Activated CD4-positive, alpha-beta T cell treated with anti-CD3 and anti-CD28 coated beads for 36 hours (primary cell): ENCODE measurements at regions not wholly inside any gene's neighbourhood (a gene's known extent, or its start where the extent isn't known, plus 50 kb on each side); places are given as distances from the start of the nearest gene placed in this dataset.

Experiments
- ATAC-seq: fragments of 200-7000 bp; cut with Tn5 transposase; one replicate; pipeline ENCODE4 v1.10.0; 2021; ENCODE audit warnings: mild to moderate bottlenecking, moderate library complexity
- CTCF ChIA-PET: fragments of 350-600 bp; sonication (Branson Sonifier 250); formaldehyde crosslinking; loops from one replicate; lab custom pipeline; 2021; ENCODE audit warnings: antibody characterized with exemption; lab: Charles Lee
- POLR2A ChIA-PET: fragments of 350-600 bp; sonication (Branson Sonifier 250); formaldehyde crosslinking; loops from one replicate; lab custom pipeline; 2021; ENCODE audit warnings: antibody characterized with exemption, inconsistent platforms; lab: Charles Lee
- DNase-seq: peaks from one replicate; pipeline ENCODE4 v3.0.0-alpha.2; 2020
- H3K27ac Mint-ChIP-seq: one replicate; pipeline ENCODE4 v1.8.0; 2021; ENCODE audit warnings: mixed read lengths
- H3K27me3 Mint-ChIP-seq: one replicate; pipeline ENCODE4 v1.8.0; 2021; ENCODE audit warnings: mixed read lengths
- H3K36me3 Mint-ChIP-seq: one replicate; pipeline ENCODE4 v1.8.0; 2021; ENCODE audit warnings: low read depth, mixed read lengths
- H3K4me1 Mint-ChIP-seq: one replicate; pipeline ENCODE4 v1.8.0; 2021; ENCODE audit warnings: mixed read lengths
- H3K4me3 Mint-ChIP-seq: one replicate; pipeline ENCODE4 v1.8.0; 2021; ENCODE audit warnings: mild to moderate bottlenecking, moderate library complexity, mixed read lengths
- H3K9me3 Mint-ChIP-seq: one replicate; pipeline ENCODE4 v1.8.0; 2021; ENCODE audit warnings: low read depth, mixed read lengths
- intact Hi-C, 2 experiments: fragments of 100-400 bp; cut with DNase I in 1 of 2; cut with micrococcal nuclease in 1 of 2; formaldehyde crosslinking; loops; one replicate each; pipeline versions ENCODE4 v1.14.2 to v1.15.1; 2022 to 2024; cut with DNase I, micrococcal nuclease

DNA sequence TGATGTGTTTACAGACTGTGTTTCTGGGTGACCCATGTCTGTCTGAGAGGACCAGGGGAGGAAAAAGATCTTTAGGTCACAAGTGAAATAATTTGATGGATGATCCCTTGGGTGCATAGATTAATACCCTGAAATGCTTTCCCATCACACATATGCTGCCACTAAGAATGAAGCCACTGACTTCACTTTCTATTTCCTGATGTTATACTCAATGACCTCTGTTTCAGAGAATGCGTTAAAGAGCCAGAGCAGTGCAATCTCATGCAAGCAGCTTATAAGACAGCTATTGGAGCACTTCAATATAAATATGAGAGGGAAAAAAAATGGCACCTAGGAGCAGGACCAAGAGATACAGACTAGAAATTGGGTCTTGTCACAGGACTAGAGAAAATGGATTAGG lies 133.7 kb downstream of the KLHL28 start:
- no peak overlapping the region for H3K27ac Mint-ChIP-seq
- intact Hi-C loops: no loop called here
- CTCF ChIA-PET: no interaction called here

GRCh38 chr14:44820230-44820964 lies 141.3 kb downstream of the KLHL28 start:
- H3K27me3 Mint-ChIP-seq: peaks cover 26% of the 10 kb centered on the region
- H3K4me3 Mint-ChIP-seq: no peak overlapping the region
- H3K4me1 Mint-ChIP-seq: no peaks in the 10 kb centered on the region
- intact Hi-C loops: no loop called here
- CTCF ChIA-PET: no interaction called here
- no peaks in the 10 kb centered on the region for H3K9me3 Mint-ChIP-seq
- ATAC-seq: no peak
- no peaks in the 10 kb centered on the region for H3K36me3 Mint-ChIP-seq
- POLR2A ChIA-PET: no interaction called here
- no peak overlapping the region for H3K27ac Mint-ChIP-seq
- DNase-seq: no peak

More for the DNA sequence above, 133.7 kb downstream of the KLHL28 start:
- POLR2A ChIA-PET: no interaction called here
- Mint-ChIP-seq H3K4me1 (no peaks in the 10 kb centered on the region), H3K9me3 (peaks cover 1% of the 10 kb centered on the region), H3K27me3 (peaks cover 21% of the 10 kb centered on the region), H3K4me3 (no peak overlapping the region), H3K36me3 (no peaks in the 10 kb centered on the region)
- DNase-seq: no peak
- ATAC-seq: no peak

DNA sequence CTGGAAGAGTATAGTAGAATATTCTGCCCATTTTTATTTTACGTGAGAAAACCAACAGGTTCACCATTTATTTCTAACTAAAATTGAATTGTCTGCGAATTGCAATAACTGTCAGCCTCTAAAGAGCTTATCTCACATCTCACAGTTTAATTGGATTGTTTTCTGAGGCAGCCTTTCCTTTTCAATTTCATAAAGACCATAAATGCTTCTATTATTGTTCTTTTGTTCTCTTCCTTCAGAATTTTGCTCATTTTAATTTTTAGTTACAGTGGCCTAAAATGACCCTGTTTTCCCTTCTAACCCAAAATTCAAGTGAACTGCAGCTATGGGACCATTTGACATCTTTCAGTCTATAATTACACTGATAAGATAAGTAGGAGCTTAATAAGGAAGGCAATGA lies 147.6 kb downstream of the KLHL28 start:
- ATAC-seq (no peak), DNase-seq (no peak)
- Mint-ChIP-seq H3K9me3 (no peaks in the 10 kb centered on the region), H3K27ac (no peak overlapping the region), H3K4me3 (no peak overlapping the region), H3K27me3 (peaks cover 4% of the 10 kb centered on the region), H3K4me1 (no peaks in the 10 kb centered on the region), H3K36me3 (no peaks in the 10 kb centered on the region)
- intact Hi-C loops: no loop called here
- ChIA-PET POLR2A (no interaction called here), CTCF (no interaction called here)

- H3K27me3 Mint-ChIP-seq: peaks cover 3% of the 10 kb centered on the region
- no peak overlapping the region for H3K4me3 Mint-ChIP-seq
- CTCF ChIA-PET: no interaction called here
- POLR2A ChIA-PET: no interaction called here
- intact Hi-C loops: no loop called here
- DNase-seq: no peak
- no peak overlapping the region for H3K27ac Mint-ChIP-seq
- no peaks in the 10 kb centered on the region for H3K9me3 Mint-ChIP-seq
- ATAC-seq: no peak
- no peaks in the 10 kb centered on the region for H3K4me1 Mint-ChIP-seq
- H3K36me3 Mint-ChIP-seq: no peaks in the 10 kb centered on the region
Measured at GRCh38 chr14:44812672-44813071, 149.1 kb downstream of the KLHL28 start.

DNA sequence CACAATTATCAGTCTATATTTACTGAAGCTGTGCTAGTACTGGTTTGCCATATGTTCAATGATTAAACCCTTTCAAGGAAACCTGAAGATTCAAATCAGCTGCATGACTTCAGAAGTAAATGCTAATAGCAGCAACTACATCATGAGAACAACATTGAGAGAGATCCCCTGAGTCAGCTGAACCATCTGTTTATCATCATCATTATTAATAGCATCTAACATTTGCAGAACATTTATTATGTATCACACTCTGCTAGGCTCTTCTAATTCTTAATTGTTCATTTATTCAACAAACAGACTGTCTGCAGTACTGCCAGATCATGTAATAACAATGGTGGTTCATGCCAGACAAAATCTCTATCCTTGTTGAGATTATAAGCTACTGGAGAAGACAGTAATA lies 157.4 kb downstream of the KLHL28 start:
- Mint-ChIP-seq H3K4me1 (no peaks in the 10 kb centered on the region), H3K9me3 (no peaks in the 10 kb centered on the region), H3K27ac (no peak overlapping the region), H3K27me3 (peaks cover 9% of the 10 kb centered on the region), H3K36me3 (no peaks in the 10 kb centered on the region), H3K4me3 (no peak overlapping the region)
- no peak for ATAC-seq
- intact Hi-C loops: no loop called here
- ChIA-PET POLR2A (interaction anchor here (0.6 kb wide), 1 partner anchor 22 kb away, joined by 3 read pairs; no protein-coding TSS in a partner anchor), CTCF (interaction anchor here (1.0 kb wide), 1 partner anchor 57 kb away, joined by 3 read pairs; no protein-coding TSS in a partner anchor)
- DNase-seq: no peak

DNA sequence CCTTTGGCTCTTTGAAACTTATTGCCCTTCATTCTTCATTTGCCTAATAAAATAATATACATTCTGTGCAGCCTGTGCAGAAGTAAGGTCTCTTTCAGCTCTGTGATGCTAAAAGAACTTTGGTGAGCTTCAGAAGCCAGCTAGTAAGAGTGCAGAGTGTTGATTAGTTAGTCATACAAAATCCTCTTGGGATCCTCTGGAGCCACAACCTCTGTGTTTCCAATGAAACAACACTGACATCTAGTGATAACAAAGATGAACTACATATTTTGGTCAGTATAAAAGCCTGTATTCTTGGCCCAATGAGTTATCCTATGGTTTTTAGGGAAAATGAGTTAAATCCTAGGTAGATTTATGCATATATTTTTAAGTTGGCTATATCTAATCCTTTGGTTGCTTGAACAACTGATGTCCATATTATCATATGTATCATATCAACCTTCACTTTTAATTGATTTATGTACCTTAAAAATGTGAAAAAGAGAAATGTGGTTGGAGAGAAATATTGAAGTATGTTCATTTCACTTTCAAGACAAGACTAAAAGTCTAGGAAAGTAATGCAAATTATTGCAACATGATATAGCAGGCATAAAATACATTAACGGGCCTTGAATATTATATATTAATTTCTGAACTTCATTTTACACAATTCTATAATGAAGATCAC lies 158.4 kb downstream of the KLHL28 start:
- H3K27me3 Mint-ChIP-seq: peaks cover 13% of the 10 kb centered on the region
- POLR2A ChIA-PET: no interaction called here
- no peaks in the 10 kb centered on the region for H3K36me3 Mint-ChIP-seq
- H3K27ac Mint-ChIP-seq: no peak overlapping the region
- DNase-seq: no peak
- intact Hi-C loops: no loop called here
- CTCF ChIA-PET: interaction anchor here (0.7 to 1.0 kb wide), 2 partner anchors 58 to 1296 kb away, joined by 3 to 4 read pairs; no protein-coding TSS in a partner anchor
- H3K4me3 Mint-ChIP-seq: no peak overlapping the region
- H3K9me3 Mint-ChIP-seq: no peaks in the 10 kb centered on the region
- no peaks in the 10 kb centered on the region for H3K4me1 Mint-ChIP-seq
- ATAC-seq: peak; percentile 58

DNA sequence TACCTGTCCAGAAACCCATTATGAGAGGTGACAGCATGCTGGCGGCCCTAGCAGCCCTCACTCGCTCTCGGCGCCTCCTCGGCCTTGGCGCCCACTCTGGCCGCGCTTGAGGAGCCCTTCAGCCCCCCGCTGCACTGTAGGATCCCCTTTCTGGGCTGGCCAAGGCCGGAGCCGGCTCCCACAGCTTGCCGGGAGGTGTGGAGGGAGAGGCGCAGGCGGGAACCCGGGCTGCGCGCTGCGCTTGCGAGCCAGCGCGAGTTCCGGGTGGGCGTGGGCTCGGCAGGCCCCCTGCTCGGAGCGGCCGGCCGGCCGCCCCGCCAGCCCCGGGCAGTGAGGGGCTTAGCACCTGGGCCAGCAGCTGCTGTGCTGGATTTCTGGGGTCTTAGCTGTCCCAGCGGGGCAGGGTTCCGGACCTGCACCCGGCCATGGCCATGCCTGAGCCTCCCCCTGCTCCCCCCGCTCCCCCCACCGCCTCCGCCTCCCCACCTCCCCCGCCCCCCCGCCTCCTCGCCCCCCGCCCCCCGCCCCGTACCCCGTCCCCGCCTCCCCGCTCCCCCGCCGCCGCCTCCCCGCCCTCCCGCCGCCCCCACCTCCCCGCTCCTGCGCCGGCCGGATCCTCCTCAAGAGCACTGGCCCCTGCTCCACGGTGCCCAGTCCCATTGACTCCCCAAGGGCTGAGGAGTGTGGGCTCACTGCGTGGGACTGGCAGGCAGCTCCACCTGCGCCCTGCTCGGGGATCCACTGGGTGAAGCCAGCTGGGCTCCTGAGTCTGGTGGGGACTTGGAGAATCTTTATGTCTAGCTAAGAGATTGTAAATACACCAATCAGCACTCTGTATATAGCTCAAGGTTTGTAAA lies 163.1 kb downstream of the KLHL28 start:
- peaks cover 9% of the 10 kb centered on the region for H3K27me3 Mint-ChIP-seq
- POLR2A ChIA-PET: no interaction called here
- no peaks in the 10 kb centered on the region for H3K36me3 Mint-ChIP-seq
- H3K4me1 Mint-ChIP-seq: no peaks in the 10 kb centered on the region
- H3K27ac Mint-ChIP-seq: no peak overlapping the region
- H3K9me3 Mint-ChIP-seq: no peaks in the 10 kb centered on the region
- ATAC-seq (no peak), DNase-seq (no peak)
- no peak overlapping the region for H3K4me3 Mint-ChIP-seq
- CTCF ChIA-PET: interaction anchor here (0.6 kb wide), 1 partner anchor 493 kb away, joined by 3 read pairs; no protein-coding TSS in a partner anchor
- intact Hi-C loops: no loop called here

- intact Hi-C loops: no loop called here
- H3K9me3 Mint-ChIP-seq: no peaks in the 10 kb centered on the region
- peaks cover 14% of the 10 kb centered on the region for H3K27me3 Mint-ChIP-seq
- ATAC-seq (no peak), DNase-seq (no peak)
- POLR2A ChIA-PET: no interaction called here
- H3K4me3 Mint-ChIP-seq: no peak overlapping the region
- CTCF ChIA-PET: no interaction called here
- no peak overlapping the region for H3K27ac Mint-ChIP-seq
- H3K36me3 Mint-ChIP-seq: no peaks in the 10 kb centered on the region
- H3K4me1 Mint-ChIP-seq: no peaks in the 10 kb centered on the region
Measured at GRCh38 chr14:44795725-44796124, 166.0 kb downstream of the KLHL28 start.

- no peaks in the 10 kb centered on the region for H3K36me3 Mint-ChIP-seq
- no peak for DNase-seq
- no peak overlapping the region for H3K27ac Mint-ChIP-seq
- peaks cover 9% of the 10 kb centered on the region for H3K27me3 Mint-ChIP-seq
- no peaks in the 10 kb centered on the region for H3K9me3 Mint-ChIP-seq
- intact Hi-C loops: no loop called here
- ChIA-PET CTCF (interaction anchor here (0.8 kb wide), 1 partner anchor 14 kb away, joined by 3 read pairs; no protein-coding TSS in a partner anchor), POLR2A (no interaction called here)
- no peak for ATAC-seq
- H3K4me3 Mint-ChIP-seq: no peak overlapping the region
- H3K4me1 Mint-ChIP-seq: no peaks in the 10 kb centered on the region
Measured at GRCh38 chr14:44791730-44792129, 170.0 kb downstream of the KLHL28 start.

DNA sequence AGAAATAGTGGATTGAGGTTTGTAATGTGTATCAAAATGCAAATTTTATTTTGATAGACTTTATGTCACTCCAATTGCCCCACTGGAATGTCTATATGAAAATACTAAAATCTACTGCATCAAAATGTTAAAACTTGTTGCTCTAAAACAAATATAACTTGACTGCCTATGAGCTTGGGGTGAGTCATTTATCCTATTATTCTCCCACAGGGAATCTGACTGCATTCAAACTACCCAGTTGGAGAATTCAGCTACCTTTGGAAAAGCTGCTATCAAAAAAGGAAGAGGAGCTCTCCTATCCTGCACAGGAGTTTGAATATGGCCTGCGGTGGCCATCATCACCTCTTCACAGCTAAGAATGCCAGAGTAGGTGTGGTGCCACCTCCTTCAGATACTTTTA lies 173.1 kb downstream of the KLHL28 start:
- Mint-ChIP-seq H3K27ac (no peak overlapping the region), H3K9me3 (no peaks in the 10 kb centered on the region), H3K4me1 (no peaks in the 10 kb centered on the region), H3K27me3 (peaks cover 13% of the 10 kb centered on the region), H3K4me3 (no peak overlapping the region), H3K36me3 (no peaks in the 10 kb centered on the region)
- intact Hi-C loops: no loop called here
- CTCF ChIA-PET: no interaction called here
- no peak for DNase-seq
- POLR2A ChIA-PET: no interaction called here
- ATAC-seq: no peak

GRCh38 chr14:44785096-44785495 lies 176.7 kb downstream of the KLHL28 start:
- Mint-ChIP-seq H3K4me3 (no peak overlapping the region), H3K27ac (no peak overlapping the region), H3K36me3 (no peaks in the 10 kb centered on the region), H3K9me3 (no peaks in the 10 kb centered on the region), H3K27me3 (peaks cover 10% of the 10 kb centered on the region), H3K4me1 (no peaks in the 10 kb centered on the region)
- POLR2A ChIA-PET: no interaction called here
- DNase-seq (no peak), ATAC-seq (no peak)
- intact Hi-C loops: no loop called here
- CTCF ChIA-PET: no interaction called here
